Hepatocyte (in vitro differentiated cells): ENCODE measurements at regions not wholly inside any gene's neighbourhood (a gene's known extent, or its start where the extent isn't known, plus 50 kb on each side); places are given as distances from the start of the nearest gene placed in this dataset.

Experiments used
- EZH2 ChIP-seq: fragments of 200-600 bp; sonication (generic); IDR thresholded peaks from 2 replicates; pipeline ENCODE4 v1.6.1; 2016; ENCODE audit warnings: antibody characterized with exemption, mild to moderate bottlenecking, borderline replicate concordance
- EZH2phosphoT487 ChIP-seq: fragments of 200-600 bp; sonication (generic); IDR thresholded peaks from one replicate; pipeline ENCODE4 v1.6.1; 2018; ENCODE audit warnings: antibody characterized with exemption, mild to moderate bottlenecking, low read depth, moderate library complexity; ENCODE audit not compliant: unreplicated experiment, severe bottlenecking

DNA sequence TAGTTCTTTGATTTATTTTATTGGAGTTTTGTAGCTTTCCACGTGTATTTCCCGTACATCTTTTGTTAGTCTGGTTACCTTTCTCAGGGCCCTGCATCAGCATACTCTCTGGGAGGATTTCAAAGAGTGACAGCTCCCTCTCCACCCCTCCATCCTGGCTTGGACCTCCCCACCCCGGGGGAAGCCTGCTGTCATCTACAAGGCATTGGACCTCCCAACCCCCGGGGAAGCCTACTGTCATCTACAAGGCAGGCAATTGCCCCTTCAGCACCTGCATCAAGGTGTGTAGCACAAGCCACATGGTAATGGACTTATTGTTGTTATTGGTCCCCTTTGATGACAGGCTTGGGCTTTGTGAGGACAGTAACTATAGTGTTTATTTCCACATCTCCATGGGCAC lies 390.1 kb downstream of the TCERG1L start:
- TF ChIP-seq EZH2phosphoT487, result no peak
- TF ChIP-seq EZH2, result no peak
